WTC11 (cell line): ENCODE measurements at regions not wholly inside any gene's neighbourhood (a gene's known extent, or its start where the extent isn't known, plus 50 kb on each side); places are given as distances from the start of the nearest gene placed in this dataset.

Source experiments
- ATAC-seq: fragments of 200-7000 bp; cut with Tn5 transposase; 2 replicates; pipeline ENCODE4 v1.10.0; 2021; ENCODE audit warnings: mild to moderate bottlenecking, moderate library complexity
- CTCF ChIA-PET: fragments of 300-600 bp; sonication (Branson Sonifier 250); formaldehyde crosslinking; loops from one replicate; lab custom pipeline; 2021; ENCODE audit warnings: antibody characterized with exemption; lab: Charles Lee
- POLR2A ChIA-PET: fragments of 350-600 bp; sonication (Branson Sonifier 250); formaldehyde crosslinking; loops from one replicate; lab custom pipeline; 2021; ENCODE audit warnings: antibody characterized with exemption; lab: Charles Lee
- DNase-seq: peaks from one replicate; pipeline ENCODE4 v3.0.0; 2021; ENCODE audit warnings: low spot score
- H3K27ac Mint-ChIP-seq: 2 replicates; pipeline ENCODE4 v1.8.0; 2021; ENCODE audit warnings: mixed read lengths
- H3K27me3 Mint-ChIP-seq: 2 replicates; pipeline ENCODE4 v1.8.0; 2021; ENCODE audit warnings: low read depth, mild to moderate bottlenecking, moderate library complexity, mixed read lengths
- H3K36me3 Mint-ChIP-seq: 2 replicates; pipeline ENCODE4 v1.8.0; 2021; ENCODE audit warnings: mixed read lengths
- H3K4me1 Mint-ChIP-seq: 2 replicates; pipeline ENCODE4 v1.8.0; 2022; ENCODE audit warnings: mixed read lengths
- H3K4me3 Mint-ChIP-seq: 2 replicates; pipeline ENCODE4 v1.8.0; 2021; ENCODE audit warnings: mild to moderate bottlenecking, moderate library complexity, mixed read lengths
- H3K9me3 Mint-ChIP-seq: 2 replicates; pipeline ENCODE4 v1.8.0; 2021; ENCODE audit warnings: mixed read lengths
- ATF3 ChIP-seq: sonication (generic); formaldehyde crosslinking; conservative IDR thresholded peaks from 2 replicates; pipeline ENCODE4 v1.8.1; 2022; ENCODE audit warnings: mild to moderate bottlenecking, missing genetic modification reagents
- JAZF1 ChIP-seq: fragments of 250-450 bp; sonication (Bioruptor Pico); IDR thresholded peaks from 2 replicates; pipeline ENCODE4 v1.9.0; 2021; ENCODE audit warnings: moderate library complexity, mild to moderate bottlenecking, inconsistent platforms
- MXD4 ChIP-seq: fragments of 250-450 bp; sonication (Bioruptor Pico); IDR thresholded peaks from 2 replicates; pipeline ENCODE4 v1.8.0; 2021; ENCODE audit warnings: mild to moderate bottlenecking, moderate library complexity, borderline replicate concordance
- NFATC4 ChIP-seq: fragments of 250-450 bp; sonication (Bioruptor Pico); IDR thresholded peaks from 2 replicates; pipeline ENCODE4 v1.9.0; 2021; ENCODE audit warnings: mild to moderate bottlenecking
- PREB ChIP-seq: sonication (generic); formaldehyde crosslinking; IDR thresholded peaks from 2 replicates; pipeline ENCODE4 v1.8.1; 2022; ENCODE audit warnings: mild to moderate bottlenecking, missing genetic modification reagents, moderate library complexity, borderline replicate concordance
- PRRX2 ChIP-seq: fragments of 250-450 bp; sonication (Bioruptor Pico); IDR thresholded peaks from 2 replicates; pipeline ENCODE4 v1.8.0; 2021; ENCODE audit warnings: mild to moderate bottlenecking
- RORB ChIP-seq: fragments of 250-450 bp; sonication (Bioruptor Pico); IDR thresholded peaks from 2 replicates; pipeline ENCODE4 v1.9.0; 2021; ENCODE audit warnings: mild to moderate bottlenecking
- SMAD4 ChIP-seq: sonication (generic); formaldehyde crosslinking; IDR thresholded peaks from 2 replicates; pipeline ENCODE4 v1.8.0; 2022; ENCODE audit warnings: mild to moderate bottlenecking, missing genetic modification reagents
- USF1 ChIP-seq: sonication (generic); formaldehyde crosslinking; IDR thresholded peaks from 2 replicates; pipeline ENCODE4 v1.8.0; 2022; ENCODE audit warnings: mild to moderate bottlenecking, missing genetic modification reagents
- ZNF317 ChIP-seq: sonication (generic); formaldehyde crosslinking; IDR thresholded peaks from 2 replicates; pipeline ENCODE4 v1.8.1; 2023; ENCODE audit warnings: low read depth, mild to moderate bottlenecking, moderate library complexity, missing genetic modification reagents, borderline replicate concordance
- ZNF425 ChIP-seq: fragments of 250-450 bp; sonication (Bioruptor Pico); conservative IDR thresholded peaks from 2 replicates; pipeline ENCODE4 v1.9.0; 2021; ENCODE audit warnings: mild to moderate bottlenecking
- ZSCAN18 ChIP-seq: fragments of 250-450 bp; sonication (Bioruptor Pico); IDR thresholded peaks from 2 replicates; pipeline ENCODE4 v2.1.2; 2022; ENCODE audit warnings: mild to moderate bottlenecking, moderate library complexity
- TF ChIP-seq, protein P1 (sequence below): sonication (generic); formaldehyde crosslinking; IDR thresholded peaks from 2 replicates; pipeline ENCODE4 v1.8.1; 2023; ENCODE audit warnings: mild to moderate bottlenecking, moderate library complexity, missing genetic modification reagents
- TF ChIP-seq, protein P2 (sequence below): fragments of 250-450 bp; sonication (Bioruptor Pico); IDR thresholded peaks from 2 replicates; pipeline ENCODE4 v1.8.0; 2021; ENCODE audit warnings: mild to moderate bottlenecking
- TF ChIP-seq, protein P3 (sequence below): fragments of 250-450 bp; sonication (Bioruptor Pico); IDR thresholded peaks from 2 replicates; pipeline ENCODE4 v1.9.0; 2021; ENCODE audit warnings: moderate library complexity, mild to moderate bottlenecking, inconsistent platforms, borderline replicate concordance
- TF ChIP-seq, protein P4 (sequence below): fragments of 250-450 bp; sonication (Bioruptor Pico); IDR thresholded peaks from 2 replicates; pipeline ENCODE4 v1.9.0; 2021; ENCODE audit warnings: mild to moderate bottlenecking, borderline replicate concordance

DNA sequence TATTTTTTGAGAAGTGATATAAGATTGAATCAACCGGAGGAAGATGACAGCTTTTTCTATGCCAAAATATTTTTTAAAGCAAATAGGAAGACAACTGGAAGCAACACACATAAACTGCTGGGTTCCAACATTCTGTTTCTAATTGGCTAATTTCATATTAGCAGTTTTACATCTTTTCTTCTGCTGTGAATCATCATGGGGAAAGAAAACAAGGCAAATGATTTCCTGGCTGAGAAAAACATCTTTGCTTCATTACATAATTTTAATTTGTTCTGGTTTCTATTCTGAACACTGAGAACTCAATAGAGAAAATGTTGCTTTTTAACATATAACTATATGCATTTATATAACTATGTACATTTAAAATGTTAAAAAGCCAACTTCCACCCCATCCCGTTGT is 2518.5 kb downstream of the ARAP2 start:
- POLR2A ChIA-PET, result no interaction called here
- no peak overlapping the region for H3K27ac Mint-ChIP-seq
- ATAC-seq (no peak), DNase-seq (no peak)
- peaks cover 6% of the 10 kb centered on the region for H3K4me1 Mint-ChIP-seq
- H3K4me3 Mint-ChIP-seq, result no peak overlapping the region
- CTCF ChIA-PET, result no interaction called here
- H3K36me3 Mint-ChIP-seq, result peaks cover 5% of the 10 kb centered on the region
- peaks cover 8% of the 10 kb centered on the region for H3K9me3 Mint-ChIP-seq
- TF ChIP-seq ZSCAN18 (CRISPR knock-in tag) (no peak), JAZF1 (no peak), MXD4 (CRISPR knock-in tag) (no peak), ATF3 (CRISPR knock-in tag) (no peak), ZNF425 (no peak), SMAD4 (CRISPR knock-in tag) (no peak), PREB (CRISPR knock-in tag) (no peak), RORB (CRISPR knock-in tag) (no peak), USF1 (CRISPR knock-in tag) (no peak), PRRX2 (CRISPR knock-in tag) (no peak), NFATC4 (CRISPR knock-in tag) (no peak), ZNF317 (CRISPR knock-in tag) (no peak)
- TF ChIP-seq, protein P1, sequence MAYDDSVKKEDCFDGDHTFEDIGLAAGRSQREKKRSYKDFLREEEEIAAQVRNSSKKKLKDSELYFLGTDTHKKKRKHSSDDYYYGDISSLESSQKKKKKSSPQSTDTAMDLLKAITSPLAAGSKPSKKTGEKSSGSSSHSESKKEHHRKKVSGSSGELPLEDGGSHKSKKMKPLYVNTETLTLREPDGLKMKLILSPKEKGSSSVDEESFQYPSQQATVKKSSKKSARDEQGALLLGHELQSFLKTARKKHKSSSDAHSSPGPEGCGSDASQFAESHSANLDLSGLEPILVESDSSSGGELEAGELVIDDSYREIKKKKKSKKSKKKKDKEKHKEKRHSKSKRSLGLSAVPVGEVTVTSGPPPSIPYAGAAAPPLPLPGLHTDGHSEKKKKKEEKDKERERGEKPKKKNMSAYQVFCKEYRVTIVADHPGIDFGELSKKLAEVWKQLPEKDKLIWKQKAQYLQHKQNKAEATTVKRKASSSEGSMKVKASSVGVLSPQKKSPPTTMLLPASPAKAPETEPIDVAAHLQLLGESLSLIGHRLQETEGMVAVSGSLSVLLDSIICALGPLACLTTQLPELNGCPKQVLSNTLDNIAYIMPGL (CRISPR knock-in tag), result no peak
- TF ChIP-seq, protein P2, sequence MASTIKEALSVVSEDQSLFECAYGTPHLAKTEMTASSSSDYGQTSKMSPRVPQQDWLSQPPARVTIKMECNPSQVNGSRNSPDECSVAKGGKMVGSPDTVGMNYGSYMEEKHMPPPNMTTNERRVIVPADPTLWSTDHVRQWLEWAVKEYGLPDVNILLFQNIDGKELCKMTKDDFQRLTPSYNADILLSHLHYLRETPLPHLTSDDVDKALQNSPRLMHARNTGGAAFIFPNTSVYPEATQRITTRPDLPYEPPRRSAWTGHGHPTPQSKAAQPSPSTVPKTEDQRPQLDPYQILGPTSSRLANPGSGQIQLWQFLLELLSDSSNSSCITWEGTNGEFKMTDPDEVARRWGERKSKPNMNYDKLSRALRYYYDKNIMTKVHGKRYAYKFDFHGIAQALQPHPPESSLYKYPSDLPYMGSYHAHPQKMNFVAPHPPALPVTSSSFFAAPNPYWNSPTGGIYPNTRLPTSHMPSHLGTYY (CRISPR knock-in tag), result no peak
- TF ChIP-seq, protein P3, sequence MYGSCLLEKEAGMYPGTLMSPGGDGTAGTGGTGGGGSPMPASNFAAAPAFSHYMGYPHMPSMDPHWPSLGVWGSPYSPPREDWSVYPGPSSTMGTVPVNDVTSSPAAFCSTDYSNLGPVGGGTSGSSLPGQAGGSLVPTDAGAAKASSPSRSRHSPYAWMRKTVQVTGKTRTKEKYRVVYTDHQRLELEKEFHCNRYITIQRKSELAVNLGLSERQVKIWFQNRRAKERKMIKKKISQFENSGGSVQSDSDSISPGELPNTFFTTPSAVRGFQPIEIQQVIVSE (CRISPR knock-in tag), result no peak
- TF ChIP-seq, protein P4, sequence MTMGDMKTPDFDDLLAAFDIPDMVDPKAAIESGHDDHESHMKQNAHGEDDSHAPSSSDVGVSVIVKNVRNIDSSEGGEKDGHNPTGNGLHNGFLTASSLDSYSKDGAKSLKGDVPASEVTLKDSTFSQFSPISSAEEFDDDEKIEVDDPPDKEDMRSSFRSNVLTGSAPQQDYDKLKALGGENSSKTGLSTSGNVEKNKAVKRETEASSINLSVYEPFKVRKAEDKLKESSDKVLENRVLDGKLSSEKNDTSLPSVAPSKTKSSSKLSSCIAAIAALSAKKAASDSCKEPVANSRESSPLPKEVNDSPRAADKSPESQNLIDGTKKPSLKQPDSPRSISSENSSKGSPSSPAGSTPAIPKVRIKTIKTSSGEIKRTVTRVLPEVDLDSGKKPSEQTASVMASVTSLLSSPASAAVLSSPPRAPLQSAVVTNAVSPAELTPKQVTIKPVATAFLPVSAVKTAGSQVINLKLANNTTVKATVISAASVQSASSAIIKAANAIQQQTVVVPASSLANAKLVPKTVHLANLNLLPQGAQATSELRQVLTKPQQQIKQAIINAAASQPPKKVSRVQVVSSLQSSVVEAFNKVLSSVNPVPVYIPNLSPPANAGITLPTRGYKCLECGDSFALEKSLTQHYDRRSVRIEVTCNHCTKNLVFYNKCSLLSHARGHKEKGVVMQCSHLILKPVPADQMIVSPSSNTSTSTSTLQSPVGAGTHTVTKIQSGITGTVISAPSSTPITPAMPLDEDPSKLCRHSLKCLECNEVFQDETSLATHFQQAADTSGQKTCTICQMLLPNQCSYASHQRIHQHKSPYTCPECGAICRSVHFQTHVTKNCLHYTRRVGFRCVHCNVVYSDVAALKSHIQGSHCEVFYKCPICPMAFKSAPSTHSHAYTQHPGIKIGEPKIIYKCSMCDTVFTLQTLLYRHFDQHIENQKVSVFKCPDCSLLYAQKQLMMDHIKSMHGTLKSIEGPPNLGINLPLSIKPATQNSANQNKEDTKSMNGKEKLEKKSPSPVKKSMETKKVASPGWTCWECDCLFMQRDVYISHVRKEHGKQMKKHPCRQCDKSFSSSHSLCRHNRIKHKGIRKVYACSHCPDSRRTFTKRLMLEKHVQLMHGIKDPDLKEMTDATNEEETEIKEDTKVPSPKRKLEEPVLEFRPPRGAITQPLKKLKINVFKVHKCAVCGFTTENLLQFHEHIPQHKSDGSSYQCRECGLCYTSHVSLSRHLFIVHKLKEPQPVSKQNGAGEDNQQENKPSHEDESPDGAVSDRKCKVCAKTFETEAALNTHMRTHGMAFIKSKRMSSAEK (CRISPR knock-in tag), result no peak
- H3K27me3 Mint-ChIP-seq, result no peaks in the 10 kb centered on the region
